DND-41 (cell line): ENCODE measurements at regions not wholly inside any gene's neighbourhood (a gene's known extent, or its start where the extent isn't known, plus 50 kb on each side); places are given as distances from the start of the nearest gene placed in this dataset.

Source experiments
- ATAC-seq: fragments of 200-7000 bp; cut with Tn5 transposase; 3 replicates; pipeline ENCODE4 v1.9.1; 2021; ENCODE audit warnings: low read depth; ENCODE audit not compliant: insufficient read depth
- DNase-seq: peaks from one replicate; pipeline ENCODE4 v3.0.0-alpha.2; 2020
- H2AFZ ChIP-seq: 2 replicates; pipeline ENCODE4 v1.6.0; 2012; ENCODE audit warnings: low read depth, low read length
- H3K27ac ChIP-seq: 2 replicates; pipeline ENCODE4 v1.5.1; 2012; ENCODE audit warnings: low read length, inconsistent platforms
- H3K27me3 ChIP-seq: fragments of 200-600 bp; sonication (generic); 2 replicates; pipeline ENCODE4 v1.6.0; 2012; ENCODE audit warnings: low read length, mild to moderate bottlenecking, inconsistent platforms; ENCODE audit not compliant: insufficient read depth, poor library complexity
- H3K36me3 ChIP-seq: 2 replicates; pipeline ENCODE4 v1.5.1; 2012; ENCODE audit warnings: low read length, inconsistent platforms; ENCODE audit not compliant: insufficient read depth
- H3K4me1 ChIP-seq: 2 replicates; pipeline ENCODE4 v1.5.1; 2012; ENCODE audit warnings: mild to moderate bottlenecking, low read length; ENCODE audit not compliant: insufficient read depth
- H3K4me2 ChIP-seq: 2 replicates; pipeline ENCODE4 v1.6.0; 2012; ENCODE audit warnings: mild to moderate bottlenecking, moderate library complexity, low read length, inconsistent platforms; ENCODE audit not compliant: insufficient read depth
- H3K4me3 ChIP-seq, 2 experiments: fragments of 200-600 bp in 1 of 2; shearing (Covaris generic) in 1 of 2; 2 replicates each; pipeline ENCODE4 v1.5.1; 2012 to 2016; ENCODE audit warnings: inconsistent platforms in 2 of 2, low read length in 2 of 2, mild to moderate bottlenecking in 2 of 2, low read depth in 1 of 2, moderate library complexity in 1 of 2
- H3K79me2 ChIP-seq: 2 replicates; pipeline ENCODE4 v1.6.0; 2012; ENCODE audit warnings: low read length, inconsistent platforms; ENCODE audit not compliant: insufficient read depth
- H3K9ac ChIP-seq: 2 replicates; pipeline ENCODE4 v1.6.0; 2012; ENCODE audit warnings: low read depth, mild to moderate bottlenecking, inconsistent platforms, low read length, moderate library complexity
- H3K9me3 ChIP-seq: 2 replicates; pipeline ENCODE4 v1.5.1; 2012; ENCODE audit warnings: low read length, moderate library complexity, mild to moderate bottlenecking, inconsistent platforms; ENCODE audit not compliant: insufficient read depth, severe bottlenecking
- H4K20me1 ChIP-seq: 2 replicates; pipeline ENCODE4 v1.6.0; 2012; ENCODE audit warnings: low read length; ENCODE audit not compliant: insufficient read depth
- EZH2 ChIP-seq: IDR thresholded peaks from 3 replicates; pipeline ENCODE4 v1.6.1; 2012; ENCODE audit warnings: borderline replicate concordance, low read depth, mild to moderate bottlenecking, moderate library complexity, low read length, inconsistent platforms; ENCODE audit not compliant: severe bottlenecking
- TF ChIP-seq, protein P1 (sequence below): IDR thresholded peaks from 2 replicates; pipeline ENCODE4 v1.5.1; 2012; ENCODE audit warnings: borderline replicate concordance, low read length, moderate library complexity, mild to moderate bottlenecking; ENCODE audit not compliant: poor library complexity, severe bottlenecking; ENCODE audit errors: extremely low read depth

DNA sequence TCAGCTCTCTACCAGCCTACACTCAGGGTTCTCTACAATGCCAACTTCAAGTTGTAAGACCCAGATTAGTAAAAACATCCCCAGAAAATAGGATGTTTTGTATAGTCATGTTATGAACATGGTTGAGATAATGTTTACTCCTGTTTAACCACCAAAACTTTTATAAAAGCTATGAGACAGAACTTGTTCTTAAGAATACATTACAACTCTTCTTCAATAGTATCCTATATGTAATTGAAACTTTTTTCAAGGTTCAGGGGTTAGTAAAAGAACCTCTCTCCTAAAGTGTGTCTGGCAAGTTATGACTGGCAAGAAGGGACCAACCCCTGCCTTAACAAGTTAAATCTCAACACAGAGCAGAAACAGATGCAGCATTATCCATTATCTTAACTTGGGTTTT is 118.8 kb upstream of the STK17B start:
- no peak overlapping the region for H3K27ac ChIP-seq
- H3K4me2 ChIP-seq: no peak overlapping the region
- H3K9me3 ChIP-seq: no peaks in the 10 kb centered on the region
- peaks cover 21% of the 10 kb centered on the region for H3K4me1 ChIP-seq
- H3K9ac ChIP-seq: no peak overlapping the region
- H4K20me1 ChIP-seq: no peaks in the 10 kb centered on the region
- no peaks in the 10 kb centered on the region for H3K79me2 ChIP-seq
- no peak for TF ChIP-seq EZH2
- TF ChIP-seq, protein P1, sequence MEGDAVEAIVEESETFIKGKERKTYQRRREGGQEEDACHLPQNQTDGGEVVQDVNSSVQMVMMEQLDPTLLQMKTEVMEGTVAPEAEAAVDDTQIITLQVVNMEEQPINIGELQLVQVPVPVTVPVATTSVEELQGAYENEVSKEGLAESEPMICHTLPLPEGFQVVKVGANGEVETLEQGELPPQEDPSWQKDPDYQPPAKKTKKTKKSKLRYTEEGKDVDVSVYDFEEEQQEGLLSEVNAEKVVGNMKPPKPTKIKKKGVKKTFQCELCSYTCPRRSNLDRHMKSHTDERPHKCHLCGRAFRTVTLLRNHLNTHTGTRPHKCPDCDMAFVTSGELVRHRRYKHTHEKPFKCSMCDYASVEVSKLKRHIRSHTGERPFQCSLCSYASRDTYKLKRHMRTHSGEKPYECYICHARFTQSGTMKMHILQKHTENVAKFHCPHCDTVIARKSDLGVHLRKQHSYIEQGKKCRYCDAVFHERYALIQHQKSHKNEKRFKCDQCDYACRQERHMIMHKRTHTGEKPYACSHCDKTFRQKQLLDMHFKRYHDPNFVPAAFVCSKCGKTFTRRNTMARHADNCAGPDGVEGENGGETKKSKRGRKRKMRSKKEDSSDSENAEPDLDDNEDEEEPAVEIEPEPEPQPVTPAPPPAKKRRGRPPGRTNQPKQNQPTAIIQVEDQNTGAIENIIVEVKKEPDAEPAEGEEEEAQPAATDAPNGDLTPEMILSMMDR: no peak
- no peak overlapping the region for H2AFZ ChIP-seq
- H3K27me3 ChIP-seq: no peaks in the 10 kb centered on the region
- DNase-seq (no peak), ATAC-seq (no peak)
- H3K4me3 ChIP-seq: no peak overlapping the region
- no peaks in the 10 kb centered on the region for H3K36me3 ChIP-seq

GRCh38 chr2:196290569-196290968 is 119.2 kb upstream of the STK17B start:
- H3K4me2 ChIP-seq: no peak overlapping the region
- TF ChIP-seq, protein P1: no peak
- TF ChIP-seq EZH2: no peak
- no peaks in the 10 kb centered on the region for H4K20me1 ChIP-seq
- no peaks in the 10 kb centered on the region for H3K79me2 ChIP-seq
- H3K27me3 ChIP-seq: no peaks in the 10 kb centered on the region
- H3K4me3 ChIP-seq: no peak overlapping the region
- peaks cover 21% of the 10 kb centered on the region for H3K4me1 ChIP-seq
- no peak for ATAC-seq
- DNase-seq: no peak
- no peaks in the 10 kb centered on the region for H3K36me3 ChIP-seq
- no peaks in the 10 kb centered on the region for H3K9me3 ChIP-seq
- no peak overlapping the region for H3K9ac ChIP-seq
- no peak overlapping the region for H2AFZ ChIP-seq
- no peak overlapping the region for H3K27ac ChIP-seq

GRCh38 chr2:196291426-196291825 is 120.0 kb upstream of the STK17B start:
- Histone ChIP-seq H3K27ac (no peak overlapping the region), H4K20me1 (no peaks in the 10 kb centered on the region), H3K27me3 (no peaks in the 10 kb centered on the region), H3K4me2 (no peak overlapping the region), H3K9me3 (no peaks in the 10 kb centered on the region), H3K4me3 (no peak overlapping the region), H3K9ac (no peak overlapping the region), H3K4me1 (peaks cover 21% of the 10 kb centered on the region), H3K79me2 (no peaks in the 10 kb centered on the region), H2AFZ (no peak overlapping the region), H3K36me3 (no peaks in the 10 kb centered on the region)
- ATAC-seq (no peak), DNase-seq (no peak)
- TF ChIP-seq, protein P1: no peak
- TF ChIP-seq EZH2: no peak
